NCI-H1930 (cell line): ENCODE measurements at regions not wholly inside any gene's neighbourhood (a gene's known extent, or its start where the extent isn't known, plus 50 kb on each side); places are given as distances from the start of the nearest gene placed in this dataset.
A peak's percentile ranks its signal among the peaks of the same experiment; 100 is the strongest.
"Not testable (repeated sequence)": the region's sequence is repeated elsewhere in the genome, so short reads cannot be mapped to it uniquely, and the experiment has no call there.

Source experiments
- DNase-seq, 2 experiments: peaks; one replicate each; lab custom pipeline; 2025; lab: John Stamatoyannopoulos, UW

- no peak for DNase-seq
Measured at GRCh38 chr7:131081308-131081707, 246.4 kb upstream of the MKLN1 start.

- DNase-seq: no peak
Measured at GRCh38 chr7:131083781-131084180, 243.9 kb upstream of the MKLN1 start.

- DNase-seq: not testable (repeated sequence)
Measured at GRCh38 chr7:131084336-131084735, 243.3 kb upstream of the MKLN1 start.

GRCh38 chr7:131087756-131088658 lies 239.7 kb upstream of the MKLN1 start:
- no peak for DNase-seq

- no peak for DNase-seq
Measured at GRCh38 chr7:131090188-131090587, 237.5 kb upstream of the MKLN1 start.

GRCh38 chr7:131090886-131091692 lies 236.6 kb upstream of the MKLN1 start:
- DNase-seq: no peak

GRCh38 chr7:131094685-131095084 lies 233.0 kb upstream of the MKLN1 start:
- no peak for DNase-seq

- DNase-seq: no peak
Measured at GRCh38 chr7:131095346-131095745, 232.3 kb upstream of the MKLN1 start.

- no peak for DNase-seq
Measured at GRCh38 chr7:131096267-131096927, 231.3 kb upstream of the MKLN1 start.

- DNase-seq: no peak
Measured at GRCh38 chr7:131097662-131098376, 229.9 kb upstream of the MKLN1 start.

- no peak for DNase-seq
Measured at GRCh38 chr7:131098527-131098926, 229.1 kb upstream of the MKLN1 start.

GRCh38 chr7:131100357-131101054 lies 227.2 kb upstream of the MKLN1 start:
- no peak for DNase-seq

GRCh38 chr7:131103997-131104396 lies 223.7 kb upstream of the MKLN1 start:
- no peak for DNase-seq

GRCh38 chr7:131104596-131105293 lies 222.9 kb upstream of the MKLN1 start:
- no peak for DNase-seq

GRCh38 chr7:131105294-131105798 lies 222.3 kb upstream of the MKLN1 start:
- DNase-seq: peak in 1 of 2 experiments; percentile 61

GRCh38 chr7:131105799-131106680 lies 221.6 kb upstream of the MKLN1 start:
- peak; percentile 49 to 61 for DNase-seq

- no peak for DNase-seq
Measured at GRCh38 chr7:131106681-131107336, 220.9 kb upstream of the MKLN1 start.

GRCh38 chr7:131107337-131108211 lies 220.1 kb upstream of the MKLN1 start:
- DNase-seq: peak; percentile 32 to 55
